PC-3 (cell line): ENCODE measurements at regions not wholly inside any gene's neighbourhood (a gene's known extent, or its start where the extent isn't known, plus 50 kb on each side); places are given as distances from the start of the nearest gene placed in this dataset.
A peak's percentile ranks its signal among the peaks of the same experiment; 100 is the strongest.

ENCODE experiments used
- ATAC-seq: fragments of 200-7000 bp; cut with Tn5 transposase; 2 replicates; pipeline ENCODE4 v1.9.1; 2020; ENCODE audit warnings: mild to moderate bottlenecking, moderate library complexity
- BruUV-seq: library from RNA; stranded (reverse); fragments of 400-500 nt; replicated peaks from 2 replicates; lab custom pipeline; 2021; lab: Mats Ljungman, UMichigan
- CTCF ChIA-PET: fragments of 300-600 bp; sonication (Branson Sonifier 250); formaldehyde crosslinking; loops from one replicate; lab custom pipeline; 2022; ENCODE audit warnings: antibody characterized with exemption; lab: Charles Lee
- POLR2A ChIA-PET: fragments of 300-600 bp; sonication (Branson Sonifier 250); formaldehyde crosslinking; loops from one replicate; lab custom pipeline; 2022; ENCODE audit warnings: antibody characterized with exemption; ENCODE audit not compliant: unreplicated experiment; lab: Charles Lee
- DNase-seq: peaks from one replicate; pipeline ENCODE4 v3.0.0-alpha.2; 2015
- H2AFZ ChIP-seq: fragments of 300-600 bp; sonication (generic); 2 replicates; pipeline ENCODE4 v1.6.0; 2016; ENCODE audit warnings: antibody characterized with exemption, low read length
- H3F3A ChIP-seq: fragments of 300-600 bp; sonication (generic); one replicate; pipeline ENCODE4 v1.6.0; 2017; ENCODE audit warnings: antibody characterized with exemption, low read length, control low read depth, mild to moderate bottlenecking; ENCODE audit not compliant: unreplicated experiment
- H3K27ac ChIP-seq: fragments of 300-600 bp; sonication (generic); 2 replicates; pipeline ENCODE4 v1.5.1; 2016; ENCODE audit warnings: mild to moderate bottlenecking, low read length
- H3K27me3 ChIP-seq: fragments of 300-600 bp; sonication (generic); 2 replicates; pipeline ENCODE4 v1.6.1; 2016; ENCODE audit warnings: low read length, mixed read lengths
- H3K36me3 ChIP-seq: fragments of 300-600 bp; sonication (generic); 2 replicates; pipeline ENCODE4 v1.6.1; 2016; ENCODE audit warnings: low read depth, mixed run types, low read length, mixed read lengths
- H3K4me1 ChIP-seq: fragments of 300-600 bp; sonication (generic); 2 replicates; pipeline ENCODE4 v1.5.1; 2016; ENCODE audit warnings: low read length; ENCODE audit not compliant: insufficient read depth
- H3K4me2 ChIP-seq: fragments of 300-600 bp; sonication (generic); 2 replicates; pipeline ENCODE4 v1.6.0; 2016; ENCODE audit warnings: low read length
- H3K4me3 ChIP-seq: fragments of 300-600 bp; sonication (generic); 2 replicates; pipeline ENCODE4 v1.5.1; 2016; ENCODE audit warnings: mild to moderate bottlenecking, low read length, mixed read lengths
- H3K79me2 ChIP-seq: fragments of 300-600 bp; sonication (generic); 2 replicates; pipeline ENCODE4 v1.6.1; 2017; ENCODE audit warnings: low read length, mixed read lengths
- H3K9ac ChIP-seq: fragments of 300-600 bp; sonication (generic); 2 replicates; pipeline ENCODE4 v1.6.0; 2016; ENCODE audit warnings: mild to moderate bottlenecking, low read length
- H3K9me2 ChIP-seq: fragments of 300-600 bp; sonication (generic); replicated peaks from 2 replicates; pipeline ENCODE4 v1.6.1; 2016; ENCODE audit warnings: mixed run types, low read length, mixed read lengths
- H3K9me3 ChIP-seq: fragments of 300-600 bp; sonication (generic); 2 replicates; pipeline ENCODE4 v1.6.1; 2016; ENCODE audit warnings: low read length, mixed read lengths
- H4K20me1 ChIP-seq: fragments of 300-600 bp; sonication (generic); 2 replicates; pipeline ENCODE4 v1.6.1; 2016; ENCODE audit warnings: low read length, mixed read lengths
- EZH2 ChIP-seq: fragments of 300-600 bp; sonication (generic); IDR thresholded peaks from one replicate; pipeline ENCODE4 v1.6.1; 2017; ENCODE audit warnings: antibody characterized with exemption, mild to moderate bottlenecking, low read length; ENCODE audit not compliant: unreplicated experiment
- EZH2phosphoT487 ChIP-seq: fragments of 300-600 bp; sonication (generic); IDR thresholded peaks from 2 replicates; pipeline ENCODE4 v1.6.1; 2018; ENCODE audit warnings: mild to moderate bottlenecking, antibody characterized with exemption, low read length, borderline replicate concordance
- intact Hi-C: fragments of 100-400 bp; cut with micrococcal nuclease; formaldehyde crosslinking; loops from 2 replicates; pipeline ENCODE4 v1.9.0; 2023
- TF ChIP-seq, protein P1 (sequence below): fragments of 300-600 bp; sonication (generic); conservative IDR thresholded peaks from 2 replicates; pipeline ENCODE4 v1.5.1; 2017; ENCODE audit warnings: antibody characterized with exemption, low read depth, mild to moderate bottlenecking, low read length

DNA sequence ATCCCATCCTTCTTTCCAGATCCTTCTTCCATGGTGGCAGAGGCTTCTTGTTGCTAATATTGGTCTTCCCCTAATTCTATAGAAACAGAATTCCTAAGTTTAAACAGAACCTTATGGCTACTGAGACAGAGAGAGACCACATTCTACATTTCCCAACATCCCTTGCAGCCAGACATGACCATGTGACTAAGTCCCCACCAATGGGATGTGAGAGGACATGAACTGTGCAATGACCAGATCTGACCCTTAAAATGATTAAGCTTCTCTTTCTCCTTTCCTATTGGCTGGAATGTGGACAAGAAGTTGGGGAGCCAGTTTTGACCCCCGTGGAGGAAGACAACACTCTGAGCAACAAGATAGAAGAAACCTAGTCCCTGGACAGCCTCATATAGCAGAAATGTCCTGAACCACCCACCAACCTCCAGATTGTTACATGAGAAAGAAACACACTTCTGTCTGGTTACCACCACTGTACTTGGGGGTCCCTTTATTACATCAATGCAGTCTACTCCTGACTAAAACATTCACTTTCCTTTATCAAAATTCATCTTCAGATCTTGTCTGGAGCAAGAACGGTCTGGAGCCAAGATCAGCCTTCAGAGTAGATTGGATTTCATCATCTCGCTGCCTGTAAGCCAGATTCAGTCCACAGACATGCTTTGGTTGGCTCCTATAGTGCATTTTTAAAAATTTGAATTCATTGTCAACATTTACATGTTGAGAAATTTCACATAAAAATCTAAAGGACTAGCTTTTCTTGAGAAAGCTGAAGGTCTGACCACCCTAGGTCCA, 183.9 kb downstream of the SHQ1 start:
- no peaks in the 10 kb centered on the region for H3K27me3 ChIP-seq
- H4K20me1 ChIP-seq: no peaks in the 10 kb centered on the region
- H2AFZ ChIP-seq: no peak overlapping the region
- no peak overlapping the region for H3K27ac ChIP-seq
- ATAC-seq: no peak
- no peak for TF ChIP-seq EZH2phosphoT487
- no peak for TF ChIP-seq EZH2
- TF ChIP-seq, protein P1, sequence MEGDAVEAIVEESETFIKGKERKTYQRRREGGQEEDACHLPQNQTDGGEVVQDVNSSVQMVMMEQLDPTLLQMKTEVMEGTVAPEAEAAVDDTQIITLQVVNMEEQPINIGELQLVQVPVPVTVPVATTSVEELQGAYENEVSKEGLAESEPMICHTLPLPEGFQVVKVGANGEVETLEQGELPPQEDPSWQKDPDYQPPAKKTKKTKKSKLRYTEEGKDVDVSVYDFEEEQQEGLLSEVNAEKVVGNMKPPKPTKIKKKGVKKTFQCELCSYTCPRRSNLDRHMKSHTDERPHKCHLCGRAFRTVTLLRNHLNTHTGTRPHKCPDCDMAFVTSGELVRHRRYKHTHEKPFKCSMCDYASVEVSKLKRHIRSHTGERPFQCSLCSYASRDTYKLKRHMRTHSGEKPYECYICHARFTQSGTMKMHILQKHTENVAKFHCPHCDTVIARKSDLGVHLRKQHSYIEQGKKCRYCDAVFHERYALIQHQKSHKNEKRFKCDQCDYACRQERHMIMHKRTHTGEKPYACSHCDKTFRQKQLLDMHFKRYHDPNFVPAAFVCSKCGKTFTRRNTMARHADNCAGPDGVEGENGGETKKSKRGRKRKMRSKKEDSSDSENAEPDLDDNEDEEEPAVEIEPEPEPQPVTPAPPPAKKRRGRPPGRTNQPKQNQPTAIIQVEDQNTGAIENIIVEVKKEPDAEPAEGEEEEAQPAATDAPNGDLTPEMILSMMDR: no peak
- no peaks in the 10 kb centered on the region for H3K9me3 ChIP-seq
- no peak overlapping the region for H3K4me2 ChIP-seq
- no peaks in the 10 kb centered on the region for H3K9me2 ChIP-seq
- no TSS peak for BruUV-seq
- ChIA-PET POLR2A (no interaction called here), CTCF (no interaction called here)
- no peak overlapping the region for H3K4me3 ChIP-seq
- no peaks in the 10 kb centered on the region for H3F3A ChIP-seq
- no peak overlapping the region for H3K9ac ChIP-seq
- H3K79me2 ChIP-seq: no peaks in the 10 kb centered on the region
- H3K36me3 ChIP-seq: no peaks in the 10 kb centered on the region
- DNase-seq: no peak
- intact Hi-C loops: loop anchor here (5.0 kb wide), 3 partner anchors 58 to 217 kb away; partner anchors contain the start of gene RYBP
- H3K4me1 ChIP-seq: peaks cover 22% of the 10 kb centered on the region

DNA sequence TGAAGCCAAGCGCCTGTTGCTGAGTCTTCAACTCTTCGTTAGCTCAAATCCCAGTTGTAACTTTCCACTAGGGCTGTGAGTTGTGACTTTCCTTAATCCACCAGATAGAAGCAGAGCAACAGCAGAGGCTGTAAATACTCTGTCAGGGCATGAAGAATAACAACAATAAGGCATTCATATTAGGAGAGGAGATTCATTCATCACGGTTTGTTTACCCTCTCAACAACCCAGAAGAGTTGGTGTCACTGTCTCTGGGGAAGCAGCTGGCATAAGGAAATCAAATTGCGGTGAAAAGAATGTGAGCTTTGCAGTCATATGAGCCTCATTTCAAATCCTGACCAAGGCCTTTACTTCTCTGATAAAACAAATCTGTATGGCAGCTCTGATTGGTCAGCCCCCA, 184.8 kb downstream of the SHQ1 start:
- ATAC-seq (no peak), DNase-seq (peak; percentile 39)
- H2AFZ ChIP-seq: no peak overlapping the region
- no peaks in the 10 kb centered on the region for H3K27me3 ChIP-seq
- no peaks in the 10 kb centered on the region for H3F3A ChIP-seq
- ChIA-PET POLR2A (interaction anchor here (0.6 kb wide), 1 partner anchor 84 kb away, joined by 3 read pairs; no protein-coding TSS in a partner anchor), CTCF (no interaction called here)
- no peak overlapping the region for H3K4me3 ChIP-seq
- H3K9me3 ChIP-seq: no peaks in the 10 kb centered on the region
- H4K20me1 ChIP-seq: no peaks in the 10 kb centered on the region
- no peaks in the 10 kb centered on the region for H3K79me2 ChIP-seq
- H3K36me3 ChIP-seq: no peaks in the 10 kb centered on the region
- H3K9me2 ChIP-seq: no peaks in the 10 kb centered on the region
- BruUV-seq: no TSS peak
- peaks cover 22% of the 10 kb centered on the region for H3K4me1 ChIP-seq
- H3K27ac ChIP-seq: no peak overlapping the region
- no peak overlapping the region for H3K9ac ChIP-seq
- no peak for TF ChIP-seq EZH2
- TF ChIP-seq, protein P1: no peak
- no peak for TF ChIP-seq EZH2phosphoT487
- intact Hi-C loops: loop anchor here (5.0 kb wide), 3 partner anchors 59 to 216 kb away; partner anchors contain the start of gene RYBP
- no peak overlapping the region for H3K4me2 ChIP-seq

DNA sequence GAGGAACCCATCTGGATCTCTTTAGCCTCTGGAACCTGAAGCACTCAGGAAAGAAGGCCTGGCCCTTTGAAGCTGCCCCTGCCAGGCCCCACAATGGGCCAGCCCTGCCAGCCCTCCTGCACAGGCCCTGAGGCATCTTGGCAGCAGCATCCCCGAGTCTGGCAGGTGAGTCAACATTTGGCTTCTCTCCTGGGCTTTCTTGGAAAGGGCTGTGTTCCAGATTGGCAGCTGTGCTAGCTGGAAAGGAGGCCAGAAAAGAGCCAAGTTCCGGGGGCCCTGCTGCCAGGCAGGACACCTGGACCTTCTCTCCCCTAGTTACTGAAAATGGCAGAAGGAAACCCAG, 187.2 kb downstream of the SHQ1 start:
- H3K9me2 ChIP-seq: no peaks in the 10 kb centered on the region
- H3K9ac ChIP-seq: no peak overlapping the region
- H3K27me3 ChIP-seq: no peaks in the 10 kb centered on the region
- peak; percentile 98 for ATAC-seq
- no peak overlapping the region for H3K27ac ChIP-seq
- POLR2A ChIA-PET: no interaction called here
- H2AFZ ChIP-seq: no peak overlapping the region
- peak; percentile 98 for DNase-seq
- H3K36me3 ChIP-seq: no peaks in the 10 kb centered on the region
- peak overlapping the region; percentile 28 for H3K4me2 ChIP-seq
- no peaks in the 10 kb centered on the region for H3K79me2 ChIP-seq
- H4K20me1 ChIP-seq: no peaks in the 10 kb centered on the region
- CTCF ChIA-PET: no interaction called here
- H3K4me1 ChIP-seq: peaks cover 22% of the 10 kb centered on the region
- no peaks in the 10 kb centered on the region for H3K9me3 ChIP-seq
- TF ChIP-seq, protein P1: no peak
- no peak for TF ChIP-seq EZH2phosphoT487
- no peak for TF ChIP-seq EZH2
- H3F3A ChIP-seq: no peaks in the 10 kb centered on the region
- H3K4me3 ChIP-seq: no peak overlapping the region
- BruUV-seq: no TSS peak
- intact Hi-C loops: loop anchor here (2.0 to 5.0 kb wide), 5 partner anchors 61 to 214 kb away; partner anchors contain the start of gene RYBP
